Upper lobe of left lung (tissue), 4 donors: ENCODE measurements at regions not wholly inside any gene's neighbourhood (a gene's known extent, or its start where the extent isn't known, plus 50 kb on each side); places are given as distances from the start of the nearest gene placed in this dataset.

Experiments
- EP300 ChIP-seq, 4 donors: sonication (generic); formaldehyde crosslinking; IDR thresholded peaks; one replicate each; pipeline ENCODE4 v1.5.1; 2017; ENCODE audit warnings: antibody characterized with exemption in 4 of 4, control low read depth in 2 of 4
- TF ChIP-seq, protein P1 (sequence below), 6 experiments: fragments of 450-650 bp in 4 of 6; fragments of 200-600 bp in 2 of 6; sonication (generic) in 2 of 6; IDR thresholded peaks; one replicate each; pipeline ENCODE4 v1.5.1; 2016 to 2019; ENCODE audit warnings: antibody characterized with exemption in 6 of 6

DNA sequence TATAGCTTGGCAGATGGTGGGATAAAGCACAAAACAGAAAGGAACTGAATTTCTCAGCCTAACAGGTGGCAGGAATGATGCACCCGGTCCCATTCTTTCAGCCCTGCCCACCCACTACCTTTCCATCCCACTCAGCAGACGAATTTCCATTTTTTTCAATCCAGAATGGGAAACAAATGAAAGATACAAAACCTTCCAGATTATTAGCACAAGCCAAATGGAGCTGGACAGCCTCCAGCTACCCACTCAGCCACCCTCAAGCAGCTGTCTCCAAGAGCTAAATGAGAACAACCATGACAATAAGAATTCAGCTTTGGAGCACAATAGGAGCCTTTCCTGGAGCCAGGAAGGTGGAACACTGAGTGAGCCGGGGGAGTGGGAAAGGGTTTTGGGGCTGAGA is 96.3 kb upstream of the ST6GALNAC5 start:
- TF ChIP-seq, protein P1, sequence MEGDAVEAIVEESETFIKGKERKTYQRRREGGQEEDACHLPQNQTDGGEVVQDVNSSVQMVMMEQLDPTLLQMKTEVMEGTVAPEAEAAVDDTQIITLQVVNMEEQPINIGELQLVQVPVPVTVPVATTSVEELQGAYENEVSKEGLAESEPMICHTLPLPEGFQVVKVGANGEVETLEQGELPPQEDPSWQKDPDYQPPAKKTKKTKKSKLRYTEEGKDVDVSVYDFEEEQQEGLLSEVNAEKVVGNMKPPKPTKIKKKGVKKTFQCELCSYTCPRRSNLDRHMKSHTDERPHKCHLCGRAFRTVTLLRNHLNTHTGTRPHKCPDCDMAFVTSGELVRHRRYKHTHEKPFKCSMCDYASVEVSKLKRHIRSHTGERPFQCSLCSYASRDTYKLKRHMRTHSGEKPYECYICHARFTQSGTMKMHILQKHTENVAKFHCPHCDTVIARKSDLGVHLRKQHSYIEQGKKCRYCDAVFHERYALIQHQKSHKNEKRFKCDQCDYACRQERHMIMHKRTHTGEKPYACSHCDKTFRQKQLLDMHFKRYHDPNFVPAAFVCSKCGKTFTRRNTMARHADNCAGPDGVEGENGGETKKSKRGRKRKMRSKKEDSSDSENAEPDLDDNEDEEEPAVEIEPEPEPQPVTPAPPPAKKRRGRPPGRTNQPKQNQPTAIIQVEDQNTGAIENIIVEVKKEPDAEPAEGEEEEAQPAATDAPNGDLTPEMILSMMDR (IDR thresholded peaks at IDR 0.05): no peak
- TF ChIP-seq EP300 (IDR thresholded peaks at IDR 0.05): no peak
